Stomach (tissue), 8 donors: ENCODE measurements at regions not wholly inside any gene's neighbourhood (a gene's known extent, or its start where the extent isn't known, plus 50 kb on each side); places are given as distances from the start of the nearest gene placed in this dataset.

Experiments used
- DNase-seq, 2 donors: peaks; one replicate each; pipeline versions ENCODE4 v3.0.0 to v3.0.0-alpha.2; 2013 to 2019
- H3K27ac ChIP-seq, 5 donors: fragments of 200-600 bp in 4 of 5; sonication (generic) in 4 of 5; one replicate each; pipeline ENCODE4 v1.5.1; 2013 to 2019; ENCODE audit warnings: mild to moderate bottlenecking in 1 of 5, moderate library complexity in 1 of 5
- H3K27me3 ChIP-seq, 3 donors: fragments of 200-600 bp; sonication (generic); one replicate each; pipeline ENCODE4 v1.5.1; 2017 to 2019; ENCODE audit warnings: mixed run types in 1 of 3
- H3K36me3 ChIP-seq, 4 donors: fragments of 200-600 bp; sonication (generic); 1 replicate in 3 of 4; 2 replicates in 1 of 4; pipeline ENCODE4 v1.5.1; 2016 to 2019
- H3K4me1 ChIP-seq, 4 donors: fragments of 200-600 bp; sonication (generic); one replicate each; pipeline ENCODE4 v1.5.1; 2016 to 2019
- H3K4me3 ChIP-seq, 4 donors: fragments of 200-600 bp; sonication (generic) in 3 of 4; one replicate each; pipeline ENCODE4 v1.5.1; 2016 to 2019; ENCODE audit warnings: mild to moderate bottlenecking in 1 of 4
- H3K9me3 ChIP-seq, 4 donors: fragments of 200-600 bp; sonication (generic); one replicate each; pipeline ENCODE4 v1.5.1; 2016 to 2019
- EP300 ChIP-seq: sonication (generic); formaldehyde crosslinking; IDR thresholded peaks from one replicate; pipeline ENCODE4 v1.6.1; 2017; ENCODE audit warnings: antibody characterized with exemption
- POLR2A ChIP-seq, 4 donors: fragments of 450-650 bp; IDR thresholded peaks; one replicate each; pipeline ENCODE4 v1.6.1; 2016; ENCODE audit warnings: antibody characterized with exemption in 4 of 4, control low read depth in 2 of 4, mild to moderate bottlenecking in 1 of 4, moderate library complexity in 1 of 4
- POLR2AphosphoS5 ChIP-seq, 3 donors: sonication (generic); formaldehyde crosslinking; IDR thresholded peaks; one replicate each; pipeline ENCODE4 v1.6.1; 2016; ENCODE audit warnings: antibody characterized with exemption in 3 of 3
- WGBS, 5 donors: extraction: QIAGEN DNeasy Blood & Tissue Kit in 3 of 5; methylation state at CpG; one replicate each; pipeline versions ENCODE4 v1.1.5 to v1.1.7; 2013 to 2018; 5-methylcytosine and 5-hydroxymethylcytosine counted together
- intact Hi-C: fragments of 100-400 bp; cut with DNase I; formaldehyde crosslinking; loops from one replicate; pipeline ENCODE4 v1.15.1; 2023; ENCODE audit warnings: low total_unique reads
- TF ChIP-seq, protein P1 (sequence below), 7 experiments: fragments of 450-650 bp in 4 of 7; fragments of 200-600 bp in 3 of 7; sonication (generic) in 3 of 7; IDR thresholded peaks; one replicate each; pipeline ENCODE4 v1.5.1; 2016 to 2019; ENCODE audit warnings: antibody characterized with exemption in 7 of 7, control low read depth in 2 of 7, mild to moderate bottlenecking in 1 of 7
- donor health status: healthy with polysubstance abuse.
- donor health status: Bipolar disorder and iron deficiency.
- donor health status: healthy.

DNA sequence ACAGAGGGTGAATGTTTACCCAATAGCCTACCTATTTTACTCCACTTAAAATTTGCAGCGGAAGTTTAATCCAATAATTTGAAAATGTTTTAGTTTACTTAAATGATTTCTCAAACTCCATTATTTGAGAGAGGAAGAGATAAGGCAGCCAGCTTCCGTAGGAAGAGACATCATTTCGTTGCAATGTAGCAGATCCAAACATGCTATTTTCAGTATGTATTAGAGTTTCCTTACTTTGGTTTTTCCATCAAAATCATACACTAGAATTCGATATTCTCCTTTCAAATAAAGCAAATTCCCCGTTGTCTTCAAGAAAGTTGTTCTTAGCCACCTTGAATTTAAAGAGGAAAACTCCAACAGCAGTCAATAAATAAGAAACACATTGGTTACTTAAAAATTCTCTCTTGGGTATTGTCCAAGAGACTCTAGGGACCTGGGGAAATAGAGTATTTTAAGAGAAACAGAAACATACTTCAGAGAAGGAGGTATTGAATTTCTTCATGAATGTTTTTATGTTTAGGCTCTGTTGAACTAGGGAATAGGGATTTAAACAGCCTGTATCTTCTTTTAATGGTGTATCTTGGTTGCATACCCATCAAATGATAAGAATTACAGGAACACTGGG lies 324.5 kb upstream of the GBE1 start:
- no peaks in the 10 kb centered on the region for H3K36me3 ChIP-seq
- TF ChIP-seq, protein P1, sequence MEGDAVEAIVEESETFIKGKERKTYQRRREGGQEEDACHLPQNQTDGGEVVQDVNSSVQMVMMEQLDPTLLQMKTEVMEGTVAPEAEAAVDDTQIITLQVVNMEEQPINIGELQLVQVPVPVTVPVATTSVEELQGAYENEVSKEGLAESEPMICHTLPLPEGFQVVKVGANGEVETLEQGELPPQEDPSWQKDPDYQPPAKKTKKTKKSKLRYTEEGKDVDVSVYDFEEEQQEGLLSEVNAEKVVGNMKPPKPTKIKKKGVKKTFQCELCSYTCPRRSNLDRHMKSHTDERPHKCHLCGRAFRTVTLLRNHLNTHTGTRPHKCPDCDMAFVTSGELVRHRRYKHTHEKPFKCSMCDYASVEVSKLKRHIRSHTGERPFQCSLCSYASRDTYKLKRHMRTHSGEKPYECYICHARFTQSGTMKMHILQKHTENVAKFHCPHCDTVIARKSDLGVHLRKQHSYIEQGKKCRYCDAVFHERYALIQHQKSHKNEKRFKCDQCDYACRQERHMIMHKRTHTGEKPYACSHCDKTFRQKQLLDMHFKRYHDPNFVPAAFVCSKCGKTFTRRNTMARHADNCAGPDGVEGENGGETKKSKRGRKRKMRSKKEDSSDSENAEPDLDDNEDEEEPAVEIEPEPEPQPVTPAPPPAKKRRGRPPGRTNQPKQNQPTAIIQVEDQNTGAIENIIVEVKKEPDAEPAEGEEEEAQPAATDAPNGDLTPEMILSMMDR (IDR thresholded peaks at IDR 0.05), result no peak
- TF ChIP-seq EP300, result no peak
- no peak for TF ChIP-seq POLR2A (IDR thresholded peaks at IDR 0.05)
- TF ChIP-seq POLR2AphosphoS5 (IDR thresholded peaks at IDR 0.05), result no peak
- intact Hi-C loops, result no loop called here
- H3K4me1 ChIP-seq, result no peaks in the 10 kb centered on the region
- WGBS, 5 donors, result 63 to 74% (median 67%) methylated on average over 5 of the region's 5 CpGs
- H3K27ac ChIP-seq, result no peak overlapping the region
- H3K4me3 ChIP-seq, result no peak overlapping the region
- H3K27me3 ChIP-seq, result no peaks in the 10 kb centered on the region
- no peaks in the 10 kb centered on the region for H3K9me3 ChIP-seq
- DNase-seq, result no peak

DNA sequence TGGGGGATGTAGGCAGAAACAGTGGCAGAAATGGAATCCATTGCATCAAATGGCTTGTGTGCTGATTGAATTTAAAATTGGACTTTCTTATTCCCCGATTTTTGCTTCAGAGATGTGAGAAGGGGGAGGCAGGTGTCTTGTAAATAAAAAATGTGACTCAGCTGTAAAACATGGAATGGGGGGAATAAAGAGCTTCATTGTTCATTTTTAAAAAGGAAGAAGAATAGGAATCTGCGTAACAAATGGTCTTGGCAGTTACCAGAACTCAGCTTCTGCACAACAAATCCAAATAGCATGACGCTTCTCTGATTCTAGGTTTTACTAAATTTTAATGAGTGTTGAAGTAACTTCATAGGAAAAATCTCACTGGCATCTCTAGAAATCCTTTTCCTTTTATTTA lies 323.9 kb upstream of the GBE1 start:
- Histone ChIP-seq H3K27me3 (no peaks in the 10 kb centered on the region), H3K4me3 (no peak overlapping the region), H3K9me3 (no peaks in the 10 kb centered on the region), H3K36me3 (no peaks in the 10 kb centered on the region), H3K4me1 (no peaks in the 10 kb centered on the region), H3K27ac (no peak overlapping the region)
- TF ChIP-seq EP300 (no peak), POLR2AphosphoS5 (IDR thresholded peaks at IDR 0.05) (no peak), POLR2A (IDR thresholded peaks at IDR 0.05) (no peak)
- TF ChIP-seq, protein P1 (IDR thresholded peaks at IDR 0.05), result no peak
- intact Hi-C loops, result no loop called here
- WGBS, 5 donors, result 69 to 77% (median 74%) methylated on average over 3 of the region's 3 CpGs
- no peak for DNase-seq

DNA sequence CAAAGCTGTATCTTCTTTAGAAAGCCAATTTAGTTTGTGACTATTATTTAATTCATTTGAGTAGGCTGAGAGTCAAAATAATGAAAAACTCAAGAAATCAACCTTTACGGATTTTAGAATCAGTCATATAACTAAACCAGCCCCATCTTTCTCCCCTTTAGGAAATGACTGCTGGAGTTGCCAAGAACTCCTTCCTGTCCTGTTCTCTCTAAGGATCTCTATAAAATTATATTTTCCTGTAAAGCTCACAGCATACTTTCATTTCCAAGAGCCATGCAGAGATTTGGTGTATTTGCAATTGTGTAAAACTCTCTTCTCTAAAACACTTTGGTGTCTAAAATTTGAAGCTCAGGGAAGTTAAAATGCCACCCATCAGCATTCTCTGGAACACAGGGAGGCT lies 323.4 kb upstream of the GBE1 start:
- TF ChIP-seq, protein P1 (IDR thresholded peaks at IDR 0.05), result no peak
- TF ChIP-seq POLR2AphosphoS5 (IDR thresholded peaks at IDR 0.05) (no peak), POLR2A (IDR thresholded peaks at IDR 0.05) (no peak), EP300 (no peak)
- H3K9me3 ChIP-seq, result no peaks in the 10 kb centered on the region
- intact Hi-C loops, result no loop called here
- WGBS, 5 donors, result 67 to 83% (median 83%) methylated on average over 1 of the region's 1 CpG
- no peak overlapping the region for H3K27ac ChIP-seq
- H3K4me1 ChIP-seq, result no peaks in the 10 kb centered on the region
- DNase-seq, result no peak
- H3K36me3 ChIP-seq, result no peaks in the 10 kb centered on the region
- H3K4me3 ChIP-seq, result no peak overlapping the region
- H3K27me3 ChIP-seq, result no peaks in the 10 kb centered on the region

DNA sequence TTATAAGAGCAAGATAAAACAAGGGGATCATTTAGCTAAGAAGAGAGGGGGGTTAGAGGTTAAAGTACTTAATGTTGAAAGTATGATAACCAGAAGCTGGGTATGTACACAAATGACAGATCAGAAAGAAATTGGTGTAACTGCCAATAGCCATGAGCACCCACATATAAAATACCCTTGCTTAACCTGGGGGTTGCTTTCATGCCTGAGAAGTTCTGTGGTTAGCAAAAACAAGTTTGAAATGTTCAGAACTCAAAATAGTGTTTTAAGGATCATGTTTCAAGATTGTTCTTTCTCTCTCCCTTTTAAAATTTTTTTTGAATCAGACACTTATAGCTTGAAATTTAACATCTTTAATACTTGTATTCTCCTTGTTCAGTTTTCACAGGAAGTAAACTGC lies 321.4 kb upstream of the GBE1 start:
- Histone ChIP-seq H3K27me3 (no peaks in the 10 kb centered on the region), H3K4me3 (no peak overlapping the region), H3K4me1 (no peaks in the 10 kb centered on the region), H3K27ac (no peak overlapping the region), H3K9me3 (no peaks in the 10 kb centered on the region), H3K36me3 (no peaks in the 10 kb centered on the region)
- TF ChIP-seq, protein P1 (IDR thresholded peaks at IDR 0.05), result no peak
- intact Hi-C loops, result no loop called here
- DNase-seq, result no peak
